ENCODE measurements at regions not wholly inside any gene's neighbourhood (a gene's known extent, or its start where the extent isn't known, plus 50 kb on each side); places are given as distances from the start of the nearest gene placed in this dataset.

DNA sequence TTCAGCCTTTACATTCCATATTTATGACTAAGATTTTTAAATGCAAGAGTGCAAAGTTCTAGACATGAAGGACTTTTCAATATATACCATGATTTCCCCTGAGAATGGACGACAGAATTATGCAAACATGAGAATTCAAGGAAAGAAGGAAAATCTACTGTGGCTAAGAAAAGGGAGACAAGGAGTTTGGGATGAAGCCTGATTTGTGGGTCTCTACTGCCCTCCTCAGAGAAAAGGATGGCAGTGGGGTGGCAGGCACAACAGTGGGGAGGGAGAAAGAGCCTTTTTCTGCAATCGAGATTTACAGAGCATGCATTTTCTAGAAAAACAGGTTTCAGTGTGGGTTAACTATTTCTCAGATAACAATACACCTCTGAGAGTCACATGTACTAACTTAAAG, 466.9 kb upstream of the NRSN1 start:
- CTCF ChIA-PET = no interaction called here

More for the DNA sequence above, 466.9 kb upstream of the NRSN1 start:
- no TSS peak for BruUV-seq (replicated peaks)
- H3K36me3 ChIP-seq (ENCODE audit: control insufficient read depth in 1 of 2, insufficient read depth in 2 of 2, low read length in 2 of 2) = no peaks in the 10 kb centered on the region
- DNase-seq (ENCODE audit: low read depth, low spot score) (no peak), ATAC-seq (no peak; the same call in 1 of the 2 replicates)
- H3K9ac ChIP-seq (ENCODE audit: low read length) = no peak overlapping the region
- H3K27me3 ChIP-seq (ENCODE audit: insufficient read depth, low read length) = no peaks in the 10 kb centered on the region
- RAD21 ChIA-PET (ENCODE audit: low non-redundant PET in 1 of 2, low total read pairs in 2 of 2, uncharacterized antibody in 2 of 2, unreplicated experiment in 2 of 2) = no interaction called here
- no peak overlapping the region for H3K4me3 ChIP-seq (replicated peaks in 1 of 2; ENCODE audit: low read depth in 1 of 2, low read length in 2 of 2)
- TF ChIP-seq EZH2phosphoT487 (IDR thresholded peaks at IDR 0.05; ENCODE audit: borderline replicate concordance) = no peak
- TF ChIP-seq, protein P1, sequence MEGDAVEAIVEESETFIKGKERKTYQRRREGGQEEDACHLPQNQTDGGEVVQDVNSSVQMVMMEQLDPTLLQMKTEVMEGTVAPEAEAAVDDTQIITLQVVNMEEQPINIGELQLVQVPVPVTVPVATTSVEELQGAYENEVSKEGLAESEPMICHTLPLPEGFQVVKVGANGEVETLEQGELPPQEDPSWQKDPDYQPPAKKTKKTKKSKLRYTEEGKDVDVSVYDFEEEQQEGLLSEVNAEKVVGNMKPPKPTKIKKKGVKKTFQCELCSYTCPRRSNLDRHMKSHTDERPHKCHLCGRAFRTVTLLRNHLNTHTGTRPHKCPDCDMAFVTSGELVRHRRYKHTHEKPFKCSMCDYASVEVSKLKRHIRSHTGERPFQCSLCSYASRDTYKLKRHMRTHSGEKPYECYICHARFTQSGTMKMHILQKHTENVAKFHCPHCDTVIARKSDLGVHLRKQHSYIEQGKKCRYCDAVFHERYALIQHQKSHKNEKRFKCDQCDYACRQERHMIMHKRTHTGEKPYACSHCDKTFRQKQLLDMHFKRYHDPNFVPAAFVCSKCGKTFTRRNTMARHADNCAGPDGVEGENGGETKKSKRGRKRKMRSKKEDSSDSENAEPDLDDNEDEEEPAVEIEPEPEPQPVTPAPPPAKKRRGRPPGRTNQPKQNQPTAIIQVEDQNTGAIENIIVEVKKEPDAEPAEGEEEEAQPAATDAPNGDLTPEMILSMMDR (IDR thresholded peaks at IDR 0.05 in 2 of 3, conservative IDR thresholded peaks at IDR 0.05 in 1 of 3; ENCODE audit: borderline replicate concordance in 1 of 3, insufficient read depth in 1 of 3, low read depth in 2 of 3, low read length in 2 of 3) = peak in 2 of 3 experiments; percentile 28 to 30; a peak in 2 of 6 replicates
- TF ChIP-seq, protein P2, sequence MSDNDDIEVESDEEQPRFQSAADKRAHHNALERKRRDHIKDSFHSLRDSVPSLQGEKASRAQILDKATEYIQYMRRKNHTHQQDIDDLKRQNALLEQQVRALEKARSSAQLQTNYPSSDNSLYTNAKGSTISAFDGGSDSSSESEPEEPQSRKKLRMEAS (IDR thresholded peaks at IDR 0.05) = no peak
- TF ChIP-seq EZH2 (IDR thresholded peaks at IDR 0.05) = no peak
- no peak for TF ChIP-seq ELF1 (IDR thresholded peaks at IDR 0.05; ENCODE audit: borderline replicate concordance, low read depth)
- no peak for TF ChIP-seq SIN3A (IDR thresholded peaks at IDR 0.05; ENCODE audit: low read depth)
- peak; percentile 37 for TF ChIP-seq RAD21 (IDR thresholded peaks at IDR 0.05; ENCODE audit: low read depth)
- TF ChIP-seq FOSL1 (IDR thresholded peaks at IDR 0.05; ENCODE audit: low read depth) = no peak
- no peak for TF ChIP-seq ZBTB33 (IDR thresholded peaks at IDR 0.05; ENCODE audit: extremely low read depth, insufficient replicate concordance, low read length)
- TF ChIP-seq POLR2A (IDR thresholded peaks at IDR 0.05; ENCODE audit: borderline replicate concordance, extremely low read depth, insufficient read depth, insufficient read length) = no peak
- TF ChIP-seq SRF (IDR thresholded peaks at IDR 0.05; ENCODE audit: low read depth) = no peak
- TF ChIP-seq TCF7L2 (IDR thresholded peaks at IDR 0.05; ENCODE audit: borderline replicate concordance, extremely low read depth, insufficient read depth, insufficient read length) = no peak
- TF ChIP-seq REST (IDR thresholded peaks at IDR 0.05; ENCODE audit: low read depth) = no peak
- TF ChIP-seq CEBPB (IDR thresholded peaks at IDR 0.05; ENCODE audit: low read depth) = no peak
- H3K4me2 ChIP-seq (ENCODE audit: low read length) = no peak overlapping the region
- no peaks in the 10 kb centered on the region for H3K79me2 ChIP-seq (ENCODE audit: insufficient read depth, low read length)
- H3K4me1 ChIP-seq (ENCODE audit: control insufficient read depth in 1 of 2, insufficient read depth in 2 of 2, low read length in 2 of 2) = no peaks in the 10 kb centered on the region
- no peaks in the 10 kb centered on the region for H4K20me1 ChIP-seq (ENCODE audit: insufficient read depth)
- no peak overlapping the region for H2AFZ ChIP-seq (ENCODE audit: low read depth, low read length, poor library complexity, severe bottlenecking)
- POLR2A ChIA-PET = no interaction called here
- H3K9me3 ChIP-seq (ENCODE audit: control insufficient read depth in 1 of 2, insufficient read depth in 1 of 2, low read depth in 1 of 2, low read length in 2 of 2) = no peaks in the 10 kb centered on the region; a peak in 1 of 4 replicates
- no peak overlapping the region for H3K27ac ChIP-seq (ENCODE audit: low read depth, low read length)
- intact Hi-C loops (cut with micrococcal nuclease) = no loop called here
- H3K9me2 ChIP-seq (ENCODE audit: insufficient read depth) = no peaks in the 10 kb centered on the region
